Stimulated activated CD4-positive, alpha-beta T cell treated with anti-CD3 and anti-CD28 coated beads, TNF-alpha, amount 100 ng/mL, for 4 hours (primary cell): ENCODE measurements at regions not wholly inside any gene's neighbourhood (a gene's known extent, or its start where the extent isn't known, plus 50 kb on each side); places are given as distances from the start of the nearest gene placed in this dataset.
"Not testable (repeated sequence)": the region's sequence is repeated elsewhere in the genome, so short reads cannot be mapped to it uniquely, and the experiment has no call there.

Source experiments
- DNase-seq, 3 experiments: peaks; one replicate each; pipeline ENCODE4 v3.0.0-alpha.2; 2020; ENCODE audit warnings: low read depth in 3 of 3

DNA sequence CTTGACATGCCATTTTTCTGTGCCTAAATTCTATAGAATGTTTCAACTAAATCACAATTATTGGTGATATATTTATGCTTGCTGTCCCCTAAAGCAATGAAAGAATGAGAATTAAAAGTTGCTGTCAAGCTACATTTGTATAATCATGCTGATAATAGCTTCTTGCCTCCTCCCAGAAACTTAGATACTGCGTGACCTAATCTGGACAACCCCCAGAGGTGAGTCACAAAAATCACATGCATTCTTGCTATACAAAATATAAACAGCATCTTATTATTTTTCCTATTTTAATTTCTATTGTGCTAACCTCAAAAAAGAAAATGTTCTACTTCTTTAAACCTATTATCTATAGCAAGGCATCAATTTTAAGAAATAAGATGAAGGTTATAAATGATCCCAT lies 995.8 kb upstream of the ACO1 start:
- DNase-seq: no peak

DNA sequence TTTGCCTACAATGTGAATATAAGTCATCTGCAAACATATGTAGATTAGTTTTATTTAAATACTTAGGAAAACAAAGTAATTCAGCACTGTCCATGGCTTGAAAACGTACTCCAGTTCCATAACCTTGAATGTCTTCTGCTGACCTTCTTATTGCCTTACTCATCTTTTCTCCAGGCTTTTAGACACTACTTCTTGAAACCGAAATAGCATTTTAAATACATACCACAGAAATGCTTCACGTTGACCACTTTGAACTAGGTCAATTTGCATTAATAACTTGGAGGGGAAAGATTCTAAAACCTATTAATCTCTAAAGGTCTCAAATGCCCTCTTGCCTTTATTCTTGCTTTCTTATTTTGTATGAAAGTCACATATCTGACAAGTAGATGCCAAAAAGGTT lies 995.4 kb upstream of the ACO1 start:
- DNase-seq: no peak

DNA sequence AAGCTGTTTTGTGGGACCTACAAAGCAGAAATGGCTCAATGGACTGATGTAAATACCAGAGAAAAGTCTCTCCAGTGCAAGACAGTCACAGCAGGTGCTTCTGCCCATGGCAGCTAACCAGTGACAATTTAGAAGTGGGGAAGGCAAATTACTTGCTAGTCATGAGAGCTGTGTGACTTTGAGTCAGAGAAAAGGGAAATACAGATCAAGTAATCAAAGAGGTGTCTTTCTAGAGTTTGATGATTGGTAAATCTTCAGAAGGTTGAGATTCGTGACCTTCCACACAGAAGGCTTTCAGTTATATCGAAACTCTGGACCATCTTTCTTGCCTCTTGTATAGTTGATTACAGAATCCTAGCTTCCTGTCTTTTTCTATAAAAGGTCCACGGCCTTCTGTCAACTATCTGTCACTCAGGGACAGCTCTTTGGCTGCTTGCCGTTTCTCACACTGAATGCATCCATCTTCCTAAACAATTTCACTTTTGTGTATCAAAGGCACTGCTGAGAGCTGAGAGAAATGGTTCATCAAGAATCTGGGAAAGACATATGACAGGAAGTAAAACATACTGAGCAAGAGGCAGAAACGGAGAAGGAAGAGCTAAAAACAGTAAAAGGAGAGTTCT lies 993.9 kb upstream of the ACO1 start:
- DNase-seq: no peak

DNA sequence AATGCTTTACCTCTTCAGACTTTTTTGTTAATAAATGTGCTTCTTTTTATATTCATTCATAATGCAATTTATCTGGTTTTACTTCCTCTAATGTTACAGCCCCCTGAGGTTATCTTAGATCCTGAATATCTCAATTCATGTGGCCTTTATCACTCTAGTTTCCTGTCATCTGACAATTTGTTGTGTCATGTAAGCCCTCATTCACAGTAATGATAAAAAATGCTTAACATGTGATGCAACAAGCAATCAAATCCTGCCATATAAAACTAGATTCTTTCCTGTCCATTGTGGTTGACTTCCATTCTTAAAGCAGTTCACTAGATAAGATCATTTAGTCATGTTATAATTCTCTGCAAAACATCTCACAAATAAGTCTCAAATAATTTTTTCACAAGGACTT lies 991.2 kb upstream of the ACO1 start:
- DNase-seq: no peak

DNA sequence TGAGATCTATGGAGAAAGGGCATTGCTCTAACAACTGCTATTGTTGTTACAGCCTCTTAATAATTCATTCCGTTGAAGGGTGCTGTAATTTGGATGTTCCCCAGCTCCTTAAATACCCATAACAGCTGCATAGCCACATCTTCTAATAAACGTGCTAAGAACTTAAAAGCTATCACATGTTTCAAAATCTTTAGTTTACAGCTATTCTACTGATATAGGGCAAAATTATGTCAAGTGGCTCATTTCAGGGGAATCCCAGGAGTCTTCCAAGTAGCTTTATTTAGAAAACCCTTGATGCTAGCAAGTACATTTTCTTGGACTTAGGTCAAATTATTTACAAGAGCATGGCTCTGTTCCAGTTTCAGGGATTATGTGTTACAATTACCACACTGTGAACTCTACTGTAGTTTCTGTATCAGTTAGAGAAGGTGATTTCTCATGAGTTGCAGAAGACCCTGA lies 990.4 kb upstream of the ACO1 start:
- no peak for DNase-seq

DNA sequence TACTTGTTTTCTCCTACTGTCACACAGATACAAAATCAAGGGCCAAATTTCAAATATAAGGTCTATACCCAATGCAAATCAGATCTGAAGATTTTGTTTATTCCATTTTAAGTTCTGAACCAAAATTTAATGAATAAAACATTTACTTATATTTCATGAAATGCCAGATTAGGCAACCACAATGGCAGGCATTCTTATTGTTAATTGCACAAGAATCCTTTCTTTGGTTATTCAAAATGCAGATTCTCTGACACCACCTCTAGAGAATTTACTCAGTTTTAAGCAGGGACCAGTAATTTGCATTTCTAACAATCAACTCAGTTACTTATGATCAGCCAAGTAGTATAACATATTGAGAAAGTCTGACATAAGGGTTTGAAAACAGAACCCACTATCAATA lies 972.4 kb upstream of the ACO1 start:
- DNase-seq: no peak

DNA sequence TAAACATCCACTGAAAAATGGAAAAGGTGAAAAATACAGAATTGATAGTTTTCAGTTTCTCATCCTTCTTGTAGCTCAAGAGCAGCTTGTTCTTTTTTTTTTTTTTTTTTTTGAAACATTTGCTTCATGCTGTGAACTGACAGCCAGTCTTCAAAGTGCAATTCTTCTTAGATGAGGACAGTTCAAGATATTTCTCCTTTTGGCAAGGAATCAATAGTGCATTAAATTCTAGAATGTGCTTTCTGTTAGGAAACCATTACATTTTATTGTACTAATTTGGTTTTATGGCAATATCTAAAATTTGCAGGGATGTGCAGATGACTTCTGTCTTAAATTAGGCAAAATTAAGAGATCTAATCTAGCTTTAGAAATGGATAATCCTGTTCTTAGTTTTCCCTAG lies 969.3 kb upstream of the ACO1 start:
- no peak for DNase-seq

DNA sequence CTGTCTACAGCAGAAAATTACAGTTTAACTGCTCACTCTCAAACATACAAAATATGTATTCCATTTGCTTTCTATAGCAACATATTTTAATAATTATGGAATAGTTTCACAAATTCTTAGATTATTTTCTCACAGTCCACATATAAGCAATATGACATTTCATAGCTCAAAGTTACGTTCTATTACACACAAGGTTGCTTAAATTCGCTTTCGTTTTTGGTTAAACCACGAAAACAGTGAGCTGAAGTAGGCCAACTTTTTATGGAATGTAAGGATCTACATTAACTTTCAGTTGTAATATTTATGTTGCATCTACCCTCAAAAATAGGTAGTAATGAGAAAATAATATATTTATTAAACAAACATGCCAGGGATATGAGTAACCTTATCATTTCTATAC lies 966.0 kb upstream of the ACO1 start:
- DNase-seq: no peak

DNA sequence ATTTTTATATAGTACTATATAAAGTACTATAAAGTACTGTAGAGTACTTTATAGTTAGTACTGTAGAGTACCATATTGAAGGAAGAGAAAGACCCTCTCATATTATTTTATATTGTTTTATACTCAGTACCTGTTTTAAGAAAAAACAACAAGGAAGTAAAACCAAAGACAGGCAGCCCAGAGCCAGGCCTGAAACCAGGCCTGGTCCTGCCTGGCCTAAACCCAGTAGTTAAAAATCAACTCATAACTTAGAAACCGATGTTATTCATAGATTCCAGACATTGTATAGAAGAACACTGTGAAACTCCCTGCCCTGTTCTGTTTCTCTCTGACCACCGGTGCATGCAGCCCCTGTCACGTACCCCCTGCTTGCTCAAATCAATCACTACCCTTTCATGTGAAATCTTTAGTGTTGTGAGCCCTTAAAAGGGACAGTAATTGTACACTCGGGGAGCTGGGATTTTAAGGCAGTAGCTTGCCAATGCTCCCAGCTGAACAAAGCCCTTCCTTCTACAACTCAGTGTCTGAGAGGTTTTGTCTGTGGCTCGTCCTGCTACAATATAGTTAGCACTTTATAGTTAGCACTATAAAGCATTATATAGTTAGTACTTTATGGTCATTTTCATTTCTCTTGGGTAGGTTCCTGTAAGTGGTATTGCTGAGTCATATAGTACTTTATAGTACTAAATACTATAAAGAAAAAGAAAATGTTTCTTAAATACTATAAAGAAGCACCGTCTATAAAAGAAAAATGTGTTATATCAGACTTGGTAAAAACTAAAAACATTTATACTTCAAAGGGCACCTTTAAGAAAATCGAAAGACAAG lies 940.6 kb upstream of the ACO1 start:
- DNase-seq: not testable (repeated sequence)

DNA sequence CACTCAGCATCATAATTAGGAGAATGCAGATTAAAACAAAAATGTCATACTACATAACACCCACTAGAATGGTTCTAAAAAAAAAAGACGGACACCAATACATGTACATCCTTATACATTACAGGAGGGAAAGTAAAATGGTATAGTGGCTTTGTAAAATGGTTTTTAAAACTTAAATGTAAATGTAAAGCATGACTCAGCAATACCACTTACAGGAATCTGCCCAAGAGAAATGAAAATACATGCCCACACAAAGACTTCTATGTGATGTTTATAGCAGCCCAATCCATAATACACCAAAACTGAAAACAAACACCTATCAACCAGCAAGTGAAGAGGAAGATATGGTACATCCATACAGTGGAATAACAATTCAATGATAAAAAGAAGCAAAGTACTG lies 939.1 kb upstream of the ACO1 start:
- DNase-seq: no peak

DNA sequence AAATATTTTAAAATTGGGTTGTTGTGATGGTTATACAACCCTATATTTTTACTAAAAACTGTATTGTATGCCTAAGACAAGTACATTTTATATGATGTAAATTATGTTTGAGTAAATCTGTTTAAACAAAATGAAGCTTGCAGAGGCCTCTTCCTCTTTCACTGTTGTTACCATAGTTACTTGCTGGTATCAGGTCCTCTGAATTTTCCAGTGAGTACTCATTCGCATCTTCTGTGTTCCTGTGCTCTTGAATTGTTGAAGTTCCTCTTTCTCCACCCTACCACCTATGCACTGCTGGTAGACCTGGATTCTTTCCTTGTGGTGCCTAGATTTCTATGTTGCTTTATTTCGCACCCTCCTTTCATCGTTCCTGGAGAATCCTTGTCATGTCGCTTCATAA lies 938.5 kb upstream of the ACO1 start:
- no peak for DNase-seq

DNA sequence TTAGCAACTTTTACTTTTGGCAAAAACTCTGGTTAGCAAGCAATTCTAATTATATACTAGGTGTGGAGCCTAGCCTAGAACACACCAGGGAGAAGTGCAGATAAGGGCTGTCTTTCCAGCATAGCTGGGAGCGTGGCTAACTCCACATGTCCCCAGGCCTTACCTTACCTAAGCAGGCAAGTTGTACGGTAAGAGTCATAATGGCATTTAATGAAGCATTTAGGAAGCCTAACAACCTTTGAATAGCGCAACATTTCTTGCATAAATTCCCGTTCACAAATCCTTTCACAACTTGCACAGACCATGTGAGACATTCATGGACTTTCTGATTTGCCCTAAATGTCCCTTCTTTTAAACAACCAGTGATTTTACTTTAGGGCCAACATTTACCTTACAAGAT lies 917.4 kb upstream of the ACO1 start:
- DNase-seq: no peak

DNA sequence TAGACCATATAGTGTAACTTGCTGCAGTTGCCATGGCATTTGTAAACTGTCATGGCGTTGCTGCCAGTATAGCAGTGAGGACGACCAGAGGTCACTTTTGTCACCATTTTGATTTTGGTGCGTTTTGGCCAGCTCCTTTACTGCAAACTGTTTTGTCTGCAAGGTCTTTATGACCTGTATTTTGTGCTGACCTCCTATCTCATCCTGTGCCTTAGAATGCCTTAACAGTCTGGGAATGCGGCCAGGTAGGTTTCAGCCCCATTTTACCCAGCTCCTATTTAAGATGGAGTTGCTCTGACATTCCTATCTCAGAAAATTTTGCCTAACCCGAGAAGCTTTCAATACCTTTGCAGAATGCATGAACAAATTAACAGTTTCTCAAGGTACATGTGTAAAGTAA lies 914.4 kb upstream of the ACO1 start:
- no peak for DNase-seq

DNA sequence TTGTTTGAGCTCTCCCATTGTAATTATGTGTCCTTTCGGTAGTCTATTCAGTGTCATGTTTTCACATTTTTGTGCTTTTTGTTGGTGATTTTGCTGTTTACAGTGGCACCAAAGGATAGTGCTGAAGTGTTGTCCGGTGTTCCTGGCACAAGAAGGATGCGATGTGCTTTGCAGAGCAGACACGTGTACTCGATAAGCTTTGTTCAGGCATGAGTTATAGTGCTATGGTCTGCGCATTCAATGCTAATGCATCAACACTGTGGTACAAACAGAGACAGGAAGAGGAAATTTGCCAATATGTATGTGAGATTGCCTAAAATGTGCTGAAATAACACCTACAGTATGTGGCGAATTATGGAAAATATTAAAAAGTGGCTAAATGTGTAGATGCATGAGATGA lies 913.4 kb upstream of the ACO1 start:
- no peak for DNase-seq

DNA sequence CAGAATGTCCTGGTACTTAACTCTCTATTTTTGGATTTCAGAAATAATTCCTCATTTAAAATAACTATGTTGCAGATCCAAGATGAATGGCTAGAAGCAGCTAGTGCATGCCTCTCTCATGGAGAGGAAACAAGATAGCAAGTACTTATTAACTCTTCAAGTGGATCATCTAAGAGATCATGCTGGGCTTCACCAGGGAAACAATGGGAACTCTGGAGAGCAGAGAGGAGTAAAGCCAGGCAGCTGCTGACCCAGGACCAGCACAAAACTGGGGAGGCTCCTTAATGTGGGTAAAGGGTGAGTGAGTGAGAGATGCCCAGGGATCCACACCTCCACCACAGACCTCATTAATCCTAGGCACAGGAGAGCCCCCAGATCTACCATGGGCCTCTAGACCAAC lies 897.8 kb upstream of the ACO1 start:
- no peak for DNase-seq

DNA sequence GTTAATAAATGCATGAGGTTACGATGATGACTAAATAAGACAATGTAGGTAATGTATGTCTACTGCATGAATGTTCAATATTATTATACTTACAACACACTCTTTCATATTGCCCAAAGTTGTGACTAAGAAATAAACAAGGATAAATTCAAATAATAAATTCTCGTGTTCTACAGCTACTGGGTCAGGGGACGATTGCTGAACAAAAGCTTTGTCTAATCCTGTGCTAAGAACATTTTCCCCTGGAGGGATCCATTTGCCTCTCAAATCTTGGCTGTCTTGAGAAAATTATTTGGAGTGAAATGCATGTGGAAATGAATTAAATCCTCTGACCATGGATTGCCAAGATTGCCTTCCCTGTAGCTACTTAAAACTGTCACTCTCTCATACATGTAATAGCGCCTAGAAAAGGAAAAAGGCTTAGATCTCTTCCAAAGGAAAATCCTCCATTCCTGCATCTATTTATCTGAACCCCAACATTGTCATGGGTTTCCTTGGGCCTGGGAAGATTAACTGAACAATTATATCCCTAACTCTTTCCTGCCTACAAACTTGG lies 893.8 kb upstream of the ACO1 start:
- no peak for DNase-seq

DNA sequence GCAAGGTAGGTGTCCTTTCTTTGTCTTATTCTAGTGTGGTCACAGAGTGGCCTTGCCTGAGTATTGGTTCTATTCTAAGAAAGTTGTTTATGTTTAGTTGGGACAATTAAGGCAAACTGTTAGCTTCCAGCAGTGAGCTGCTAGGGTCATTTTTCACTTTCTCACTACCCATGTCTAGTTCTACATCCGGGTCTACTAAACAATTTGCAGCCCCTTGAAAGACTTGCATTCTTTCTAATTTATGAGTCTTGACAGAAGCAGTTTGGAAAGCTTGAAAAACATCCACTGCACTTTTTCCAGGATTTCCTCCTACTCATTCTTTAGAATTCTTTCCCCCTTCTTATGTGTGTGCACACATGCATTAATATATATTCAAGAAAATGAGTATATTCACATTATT lies 892.2 kb upstream of the ACO1 start:
- no peak for DNase-seq

DNA sequence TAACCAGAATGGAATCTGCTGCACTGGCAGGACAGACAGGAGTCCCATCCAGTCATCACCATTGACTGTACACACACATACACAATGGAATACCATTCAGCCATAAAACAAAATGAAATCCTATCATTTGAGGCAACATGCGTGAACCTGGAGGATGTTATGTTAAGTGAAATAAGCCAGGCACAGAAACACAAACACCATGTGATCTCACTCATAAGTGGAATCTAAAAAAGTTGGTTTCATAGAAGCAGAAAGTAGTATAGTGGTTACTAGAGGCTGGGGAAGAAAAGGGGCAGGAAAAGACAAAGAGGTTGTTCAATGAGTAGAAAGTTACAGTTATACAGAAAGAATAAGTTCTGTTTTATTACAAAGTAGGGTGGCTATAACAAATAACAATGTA lies 884.0 kb upstream of the ACO1 start:
- DNase-seq: no peak

DNA sequence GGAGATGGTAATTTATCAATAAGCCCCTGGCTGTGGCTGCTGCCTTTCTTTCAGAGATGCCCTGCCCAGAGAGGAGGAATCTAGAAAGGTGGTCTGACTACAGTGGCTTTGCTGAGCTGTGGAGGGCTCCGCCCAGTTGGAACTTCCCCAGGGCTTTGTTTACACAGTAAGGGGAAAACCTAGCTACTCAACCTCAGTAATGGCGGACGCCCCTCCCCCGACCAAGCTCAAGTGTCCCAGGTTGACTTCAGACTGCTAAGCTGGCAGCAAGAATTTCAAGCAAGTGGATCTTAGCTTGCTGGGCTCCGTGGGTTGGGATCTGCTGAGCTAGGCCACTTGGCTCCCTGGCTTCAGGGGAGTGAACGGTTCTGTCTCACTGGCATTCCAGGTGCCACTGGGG lies 865.4 kb upstream of the ACO1 start:
- no peak for DNase-seq

DNA sequence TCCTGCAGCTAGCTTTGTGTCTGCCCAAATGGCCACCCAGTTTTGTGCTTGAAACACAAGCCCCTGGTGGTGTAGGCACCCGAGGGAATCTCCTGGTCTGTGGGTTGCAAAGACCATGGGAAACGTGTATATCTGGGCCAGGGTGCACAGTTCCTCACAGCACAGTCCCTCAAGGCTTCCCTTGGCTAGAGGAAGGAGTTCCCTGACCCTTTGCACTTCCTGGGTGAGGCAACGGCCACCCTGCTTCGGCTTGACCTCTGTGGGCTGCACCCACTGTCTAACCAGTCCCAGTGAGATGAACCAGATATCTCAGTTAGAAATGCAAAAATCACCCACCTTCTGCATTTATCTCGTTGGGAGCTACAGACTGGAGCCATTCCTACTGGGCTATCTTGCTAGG lies 865.0 kb upstream of the ACO1 start:
- no peak for DNase-seq

DNA sequence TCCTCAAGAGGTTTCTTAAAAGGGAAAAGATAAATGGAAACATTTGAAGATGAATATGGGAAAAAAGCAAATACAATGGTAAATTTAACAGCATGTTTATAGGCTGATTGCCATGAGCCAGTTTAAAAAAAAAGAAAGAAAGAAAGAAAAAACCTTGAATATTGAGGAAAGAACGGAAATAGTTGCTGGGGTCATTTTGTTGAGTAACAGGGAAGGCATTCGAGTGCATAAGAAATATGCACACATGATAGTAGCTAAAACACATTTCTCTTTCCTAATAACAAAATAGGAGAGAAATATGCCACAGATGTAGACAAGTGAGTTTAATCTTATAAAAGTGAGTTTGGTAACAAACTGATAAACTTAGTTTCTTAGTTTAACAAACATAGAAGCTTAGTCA lies 864.6 kb upstream of the ACO1 start:
- DNase-seq: no peak

DNA sequence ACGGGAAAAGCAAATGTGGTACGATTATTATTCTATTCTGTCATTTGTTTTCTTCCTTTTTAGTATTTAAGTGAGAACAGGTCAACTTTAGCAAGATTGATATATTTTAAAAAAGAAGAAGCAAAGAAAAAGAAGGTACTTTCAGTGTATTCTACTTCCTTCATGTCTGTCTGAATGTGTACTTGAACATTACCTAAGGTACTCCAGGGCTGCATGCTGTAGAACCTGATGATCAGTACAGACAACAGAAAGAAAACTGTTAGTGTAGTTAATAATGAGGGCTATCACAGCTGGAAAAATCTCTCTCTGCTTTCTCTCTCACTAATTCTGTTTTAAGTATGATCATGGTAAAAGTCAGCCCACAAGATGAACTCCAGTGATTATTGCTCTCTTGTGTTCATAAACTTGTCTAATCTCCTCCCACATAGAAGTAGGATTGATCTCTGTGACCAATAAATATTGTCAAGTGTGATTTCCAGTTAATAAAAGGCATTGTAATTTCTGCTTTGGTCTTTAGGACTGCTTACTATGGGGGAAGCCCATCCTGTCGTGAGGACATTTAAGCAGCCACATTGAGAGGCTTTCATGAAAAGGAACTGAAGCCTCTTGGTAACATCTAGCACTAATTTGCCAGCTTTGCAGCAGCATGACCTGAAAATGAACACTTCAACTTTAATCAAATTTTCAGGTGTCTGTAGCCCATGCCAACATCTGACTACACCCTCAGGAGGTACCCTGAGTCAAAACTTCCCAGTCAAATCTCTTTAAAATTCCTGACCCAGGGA lies 864.0 kb upstream of the ACO1 start:
- no peak for DNase-seq

DNA sequence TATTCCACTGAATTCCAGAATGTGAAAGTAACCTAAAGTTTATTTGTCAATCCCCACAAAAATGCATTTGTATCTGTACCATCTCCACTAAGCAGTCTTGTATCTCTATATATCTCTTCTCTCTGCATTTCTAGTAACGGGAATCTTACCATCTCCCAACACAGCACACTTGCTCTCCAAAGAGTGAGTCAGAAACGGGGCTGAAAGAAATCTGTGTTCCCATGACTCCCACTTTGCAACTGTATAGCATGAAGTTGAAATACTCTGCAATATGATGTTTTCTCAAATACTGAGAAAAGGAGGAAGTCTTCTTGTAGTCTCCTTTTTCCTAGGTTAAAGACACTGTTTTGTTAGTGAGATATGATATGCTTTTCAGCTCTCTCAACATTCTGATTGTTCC lies 848.8 kb upstream of the ACO1 start:
- no peak for DNase-seq
